Hematopoietic multipotent progenitor cell (in vitro differentiated cells): ENCODE measurements at regions not wholly inside any gene's neighbourhood (a gene's known extent, or its start where the extent isn't known, plus 50 kb on each side); places are given as distances from the start of the nearest gene placed in this dataset.
"Not testable (repeated sequence)": the region's sequence is repeated elsewhere in the genome, so short reads cannot be mapped to it uniquely, and the experiment has no call there.

Experiments used
- DNase-seq, 3 donors: peaks; one replicate each; pipeline ENCODE4 v3.0.0-alpha.2; 2011 to 2015; ENCODE audit warnings: low read depth in 2 of 3, low spot score in 2 of 3

DNA sequence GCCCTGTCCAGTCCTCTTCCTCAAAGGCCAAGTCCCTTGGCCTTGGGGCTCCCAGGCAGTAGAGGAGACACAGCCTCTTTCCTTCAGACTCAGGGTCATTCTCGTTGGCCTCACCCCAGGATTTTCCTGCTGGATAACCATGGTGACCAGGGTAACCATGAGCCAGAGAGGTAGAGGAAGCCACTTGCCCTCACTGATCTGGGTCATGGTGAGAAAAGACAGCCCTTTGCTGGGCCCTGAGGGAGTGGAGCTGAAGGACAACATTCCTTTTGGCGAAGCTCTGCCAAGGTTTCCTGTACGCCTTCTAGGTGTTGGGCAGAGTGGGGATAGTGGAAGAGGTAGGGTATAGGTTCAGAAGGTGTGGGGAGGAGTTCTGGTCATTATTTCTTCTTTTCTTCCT, 53.1 kb upstream of the WNT4 start:
- DNase-seq = no peak

DNA sequence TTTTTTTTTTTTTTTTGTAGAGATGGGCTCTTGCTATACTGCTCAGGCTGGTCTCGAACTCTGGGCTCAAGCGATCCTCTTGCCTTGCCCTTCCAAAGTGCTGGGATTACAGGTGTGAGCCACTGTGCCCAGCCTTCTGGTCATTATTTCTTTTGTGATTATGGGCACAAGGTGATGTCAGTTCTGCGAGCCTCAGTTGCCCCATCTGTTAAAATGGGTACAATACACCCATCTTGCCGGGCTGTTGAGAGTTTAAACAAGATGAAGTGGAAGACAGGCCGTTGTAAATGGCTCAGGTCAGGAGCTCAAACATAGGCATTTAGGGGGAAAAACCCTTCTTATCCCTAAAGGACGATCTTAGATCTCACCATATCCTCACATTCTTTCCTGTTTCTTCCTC, 53.7 kb upstream of the WNT4 start:
- DNase-seq = no peak

- no peak for DNase-seq
Observed at GRCh38 chr1:22197644-22198043, 54.7 kb upstream of the WNT4 start.

- no peak for DNase-seq
Observed at GRCh38 chr1:22201023-22201422, 58.1 kb upstream of the WNT4 start.

DNA sequence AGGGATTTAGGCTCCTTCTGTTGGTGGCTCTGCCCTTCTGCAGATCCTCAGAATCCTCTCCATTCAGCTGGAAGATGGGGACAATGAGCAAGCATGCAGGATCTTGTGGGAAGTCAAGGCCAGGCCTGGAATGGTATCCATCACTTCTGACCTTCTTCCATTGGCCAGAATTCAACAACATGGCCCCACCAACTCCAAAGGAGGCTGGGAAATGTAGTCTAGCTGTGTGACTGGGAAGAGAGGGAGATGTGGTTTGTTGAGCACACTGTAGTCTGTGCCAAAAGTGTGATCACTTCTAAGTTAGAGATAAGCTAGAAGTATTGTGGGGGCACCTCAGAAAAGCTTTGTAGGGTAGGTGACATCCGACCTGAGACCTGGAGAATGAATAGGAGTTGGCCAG, 60.4 kb upstream of the WNT4 start:
- no peak for DNase-seq

DNA sequence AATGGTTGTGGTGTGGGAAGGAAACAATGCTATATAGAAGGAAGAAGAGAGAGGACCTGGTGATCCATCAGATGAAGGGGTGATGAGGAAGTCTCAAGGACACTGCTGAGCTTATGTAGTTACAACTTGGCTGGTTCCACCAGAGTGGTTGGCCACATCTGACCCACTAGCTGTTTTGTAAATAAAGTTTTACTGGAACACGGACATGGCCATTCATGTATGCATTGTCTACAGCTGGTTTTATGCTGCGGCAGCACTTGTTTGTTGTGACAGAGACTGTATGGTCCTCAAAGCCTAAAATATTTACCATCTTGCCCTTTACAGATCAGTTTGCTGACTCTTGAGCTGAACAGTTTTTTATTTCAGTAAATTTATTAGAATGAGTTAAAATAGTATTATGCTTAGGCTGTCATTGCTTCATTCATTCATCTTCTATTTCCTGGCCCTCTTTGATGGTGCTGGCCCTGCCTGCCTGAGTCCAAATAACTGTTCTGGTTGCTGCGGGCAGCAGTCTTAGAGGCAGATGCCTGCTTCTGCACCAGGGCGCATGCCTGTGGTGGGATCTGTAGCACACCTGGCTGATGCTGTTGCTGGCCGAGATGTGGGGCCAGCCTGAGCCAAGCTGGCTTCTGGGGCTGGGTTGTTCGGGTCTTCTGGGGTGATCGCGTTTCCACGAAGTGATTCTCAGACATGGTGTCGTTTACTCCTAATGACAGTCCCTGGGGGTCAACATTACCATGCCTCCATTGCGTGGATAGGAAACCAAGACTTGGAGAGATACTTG, 61.4 kb upstream of the WNT4 start:
- DNase-seq = no peak

- DNase-seq = no peak
Observed at GRCh38 chr1:22204989-22205913, 62.4 kb upstream of the WNT4 start.

- no peak for DNase-seq
Observed at GRCh38 chr1:22206551-22207125, 63.7 kb upstream of the WNT4 start.

DNA sequence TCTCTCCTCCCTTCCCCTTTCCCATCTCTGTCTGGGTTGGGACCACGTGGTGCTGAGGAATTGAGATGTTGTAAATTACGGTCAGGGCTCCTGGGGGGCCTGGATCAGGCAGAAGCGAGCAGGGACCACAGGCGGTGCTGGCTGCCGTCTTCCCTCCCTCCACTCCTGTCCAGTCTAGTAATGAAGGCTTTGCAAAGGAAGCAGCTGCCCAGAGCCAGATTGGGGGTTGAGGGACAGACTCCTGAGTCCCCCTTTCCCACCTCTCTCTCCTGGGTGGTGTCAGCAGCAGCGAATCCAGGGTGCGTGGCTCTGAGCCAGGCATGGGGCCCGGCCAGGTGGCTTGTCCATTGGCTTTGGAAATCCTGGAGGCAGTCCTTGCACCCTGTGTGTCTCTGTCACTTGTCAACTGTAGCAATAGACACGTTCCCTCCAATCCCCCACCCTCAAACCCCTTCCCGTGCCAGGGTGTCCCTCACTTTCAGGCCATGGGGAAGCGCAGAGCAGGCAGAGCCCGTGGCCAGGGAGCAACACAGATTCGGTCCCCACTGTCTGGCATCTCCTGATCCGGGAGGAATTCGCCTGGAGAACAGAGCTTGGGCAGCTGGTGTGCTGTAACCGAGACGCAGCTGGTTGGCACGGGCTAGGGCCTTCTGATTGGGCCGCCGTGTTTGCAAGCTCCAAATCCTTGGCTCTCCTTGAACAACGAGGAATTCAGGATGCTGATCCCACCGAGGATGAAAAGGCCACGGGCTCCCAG, 64.8 kb upstream of the WNT4 start:
- DNase-seq = no peak

GRCh38 chr1:22208268-22208972, 65.5 kb upstream of the WNT4 start:
- DNase-seq = no peak

GRCh38 chr1:22208973-22209378, 66.1 kb upstream of the WNT4 start:
- DNase-seq = no peak

- DNase-seq = no peak
Observed at GRCh38 chr1:22210176-22210575, 67.3 kb upstream of the WNT4 start.

DNA sequence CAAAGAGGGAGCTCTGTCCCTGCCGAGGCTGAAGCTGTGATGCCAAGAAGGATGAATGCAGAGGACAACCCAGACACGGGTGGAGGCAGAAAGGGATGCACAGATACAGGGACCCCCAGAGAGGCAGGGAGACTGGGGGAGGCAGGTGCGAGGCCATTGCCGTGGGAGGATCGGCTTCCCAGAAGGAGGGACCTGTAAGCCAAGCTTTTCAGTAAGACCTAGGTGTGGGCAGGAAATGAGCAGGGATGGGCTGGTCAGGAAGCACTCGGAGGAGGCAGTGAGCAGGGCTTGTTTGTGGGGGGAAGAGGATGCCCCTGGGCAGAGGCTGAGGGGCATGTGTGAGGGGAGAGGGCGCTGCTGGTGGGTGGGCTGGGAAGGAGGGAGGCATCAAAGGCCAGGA, 67.7 kb upstream of the WNT4 start:
- no peak for DNase-seq

GRCh38 chr1:22211459-22211858, 68.6 kb upstream of the WNT4 start:
- DNase-seq = not testable (repeated sequence)

GRCh38 chr1:22212400-22213233, 69.7 kb upstream of the WNT4 start:
- DNase-seq = no peak

GRCh38 chr1:22216210-22216883, 73.5 kb upstream of the WNT4 start:
- DNase-seq = no peak

- no peak for DNase-seq
Observed at GRCh38 chr1:22216966-22217365, 74.1 kb upstream of the WNT4 start.

DNA sequence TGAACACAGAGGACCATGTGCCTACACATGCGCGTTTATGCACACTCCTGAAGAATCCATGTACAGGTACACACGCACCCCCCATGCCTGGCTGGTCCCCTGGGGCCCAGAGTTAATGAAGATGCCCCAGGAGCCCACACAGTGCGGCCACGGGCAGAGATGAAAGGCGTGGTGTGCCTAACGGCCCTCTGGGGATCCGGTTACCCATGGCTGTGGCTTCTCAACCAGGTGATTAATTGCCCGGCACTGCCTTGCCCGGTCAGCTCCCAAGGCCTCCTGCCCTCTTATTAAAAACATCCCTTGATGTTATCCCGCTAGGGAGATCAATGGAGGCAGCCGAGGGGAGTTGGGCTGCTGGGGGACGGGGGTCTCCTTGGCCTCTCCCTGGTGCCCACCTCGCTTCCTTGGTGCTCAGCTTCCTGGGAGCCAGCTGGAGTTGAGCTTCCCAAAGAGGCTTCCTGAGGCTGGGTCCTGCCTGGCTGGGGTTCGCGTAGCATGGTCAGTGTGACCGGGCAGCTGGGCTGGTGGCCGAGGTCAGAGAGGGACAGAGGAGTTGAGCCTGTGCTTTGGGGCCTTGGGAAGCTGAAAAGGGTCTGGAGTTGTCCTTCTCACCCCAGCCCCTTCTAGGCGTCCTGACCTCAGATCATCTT, 75.0 kb upstream of the WNT4 start:
- no peak for DNase-seq
